HG03280 (cell line): ENCODE measurements at regions not wholly inside any gene's neighbourhood (a gene's known extent, or its start where the extent isn't known, plus 50 kb on each side); places are given as distances from the start of the nearest gene placed in this dataset.

Experiments
- ATAC-seq: cut with Tn5 transposase; IDR thresholded peaks from one replicate; pipeline ENCODE4 v1.9.1; 2021; ENCODE audit warnings: mild to moderate bottlenecking, moderate library complexity; ENCODE audit not compliant: unreplicated experiment

GRCh38 chr4:89373394-89373793, 65.8 kb upstream of the GPRIN3 start:
- no peak for ATAC-seq

GRCh38 chr4:89371614-89372013, 64.0 kb upstream of the GPRIN3 start:
- no peak for ATAC-seq

GRCh38 chr4:89369581-89369980, 62.0 kb upstream of the GPRIN3 start:
- ATAC-seq: no peak

GRCh38 chr4:89368861-89369260, 61.3 kb upstream of the GPRIN3 start:
- ATAC-seq: no peak

- ATAC-seq: no peak
These were observed 58.2 kb upstream of the GPRIN3 start for GRCh38 chr4:89365776-89366175.

- no peak for ATAC-seq
These were observed 57.8 kb upstream of the GPRIN3 start for GRCh38 chr4:89365375-89365774.

- ATAC-seq: no peak
These were observed 56.9 kb upstream of the GPRIN3 start for GRCh38 chr4:89364541-89364940.

GRCh38 chr4:89363786-89364185, 56.2 kb upstream of the GPRIN3 start:
- no peak for ATAC-seq

- no peak for ATAC-seq
These were observed 51.5 kb upstream of the GPRIN3 start for GRCh38 chr4:89358935-89359638.

GRCh38 chr4:89357787-89358186, 50.2 kb upstream of the GPRIN3 start:
- no peak for ATAC-seq
